SK-N-SH (cell line): ENCODE measurements at regions not wholly inside any gene's neighbourhood (a gene's known extent, or its start where the extent isn't known, plus 50 kb on each side); places are given as distances from the start of the nearest gene placed in this dataset.

Experiments
- CTCF ChIA-PET: fragments of 300-600, 350-600 bp; formaldehyde crosslinking; extraction: SDS; loops from one replicate; lab custom pipeline; 2021; lab: Yijun Ruan, JAX
- POLR2A ChIA-PET: fragments of 350-600 bp; sonication (Branson Sonifier 250); formaldehyde crosslinking; extraction: SDS; loops from one replicate; lab custom pipeline; 2020; ENCODE audit warnings: antibody characterized with exemption, inconsistent platforms; lab: Yijun Ruan, JAX
- DNase-seq: peaks from one replicate; pipeline ENCODE4 v3.0.0; 2012
- H2AFZ ChIP-seq: fragments of 200-600 bp; sonication (generic); 2 replicates; pipeline ENCODE4 v1.8.1; 2016; ENCODE audit warnings: antibody characterized with exemption, mild to moderate bottlenecking, low read depth
- H3F3A ChIP-seq: fragments of 200-600 bp; sonication (generic); replicated peaks from 2 replicates; pipeline ENCODE3; 2016; ENCODE audit warnings: antibody characterized with exemption, mild to moderate bottlenecking; ENCODE audit not compliant: insufficient read depth
- H3K27ac ChIP-seq, 2 experiments: fragments of 200-500 bp in 1 of 2; fragments of 200-600 bp in 1 of 2; sonication (Bioruptor generic) in 1 of 2; sonication (generic), shearing (Covaris generic) in 1 of 2; 2 replicates each; pipeline versions ENCODE4 v1.5.1 to v1.6.1; 2014 to 2016; ENCODE audit warnings: low read depth in 2 of 2, inconsistent platforms in 1 of 2, low read length in 1 of 2, mild to moderate bottlenecking in 1 of 2, mixed read lengths in 1 of 2
- H3K27me3 ChIP-seq: fragments of 200-600 bp; sonication (generic), shearing (Covaris generic); 2 replicates; pipeline ENCODE4 v1.6.1; 2016; ENCODE audit warnings: mixed run types; ENCODE audit not compliant: insufficient read depth
- H3K36me3 ChIP-seq, 2 experiments: fragments of 200-500 bp in 1 of 2; fragments of 200-600 bp in 1 of 2; sonication (Bioruptor generic) in 1 of 2; sonication (generic) in 1 of 2; replicated peaks in 1 of 2; 2 replicates each; pipeline versions ENCODE3 to v1.5.1; 2014 to 2016; ENCODE audit warnings: low read length in 1 of 2, mild to moderate bottlenecking in 1 of 2; ENCODE audit not compliant: insufficient read depth in 2 of 2, control insufficient read depth in 1 of 2
- H3K4me1 ChIP-seq, 2 experiments: fragments of 200-500 bp in 1 of 2; fragments of 200-600 bp in 1 of 2; sonication (Bioruptor generic) in 1 of 2; sonication (generic), shearing (Covaris generic) in 1 of 2; 2 replicates each; pipeline versions ENCODE4 v1.5.1 to v1.6.1; 2014 to 2016; ENCODE audit warnings: low read depth in 1 of 2, low read length in 1 of 2, mixed run types in 1 of 2; ENCODE audit not compliant: insufficient read depth in 2 of 2, control insufficient read depth in 1 of 2
- H3K4me2 ChIP-seq: fragments of 200-600 bp; sonication (generic), shearing (Covaris generic); 2 replicates; pipeline ENCODE4 v1.6.1; 2017; ENCODE audit warnings: mixed run types
- H3K4me3 ChIP-seq, 2 experiments: fragments of 200-500 bp in 1 of 2; fragments of 200-600 bp in 1 of 2; sonication (Bioruptor generic) in 1 of 2; sonication (generic), shearing (Covaris generic) in 1 of 2; 2 replicates each; pipeline versions ENCODE4 v1.5.1 to v1.8.1; 2014 to 2016; ENCODE audit warnings: low read depth in 2 of 2, inconsistent platforms in 1 of 2, low read length in 1 of 2, mild to moderate bottlenecking in 1 of 2, mixed read lengths in 1 of 2, moderate library complexity in 1 of 2
- H3K79me2 ChIP-seq: fragments of 200-600 bp; sonication (generic); 2 replicates; pipeline ENCODE4 v1.8.1; 2017; ENCODE audit warnings: mild to moderate bottlenecking; ENCODE audit not compliant: insufficient read depth
- H3K9ac ChIP-seq: fragments of 200-600 bp; sonication (generic); 2 replicates; pipeline ENCODE4 v1.6.1; 2017; ENCODE audit warnings: mixed run types
- H3K9me2 ChIP-seq: fragments of 200-600 bp; sonication (generic); 2 replicates; pipeline ENCODE4 v1.6.1; 2017; ENCODE audit warnings: mixed run types
- H3K9me3 ChIP-seq: fragments of 200-600 bp; sonication (generic); 2 replicates; pipeline ENCODE4 v1.6.1; 2017; ENCODE audit warnings: mixed run types, mild to moderate bottlenecking, moderate library complexity
- H4K20me1 ChIP-seq: fragments of 200-600 bp; sonication (generic); 2 replicates; pipeline ENCODE4 v1.6.1; 2017; ENCODE audit warnings: mild to moderate bottlenecking, mixed run types; ENCODE audit not compliant: insufficient read depth
- CHD2 ChIP-seq: fragments of 150-350 bp; IDR thresholded peaks from 2 replicates; pipeline ENCODE4 v1.6.1; 2018; ENCODE audit warnings: low read length; ENCODE audit not compliant: partially characterized antibody
- ELF1 ChIP-seq: IDR thresholded peaks from 2 replicates; pipeline ENCODE4 v1.4.0; 2012
- EZH2phosphoT487 ChIP-seq: fragments of 200-600 bp; sonication (generic); IDR thresholded peaks from 2 replicates; pipeline ENCODE4 v1.6.1; 2017; ENCODE audit warnings: low read depth, mixed run types, mild to moderate bottlenecking, antibody characterized with exemption, moderate library complexity, borderline replicate concordance
- FOXJ3 ChIP-seq: sonication (generic); formaldehyde crosslinking; IDR thresholded peaks from 2 replicates; pipeline ENCODE4 v1.5.1; 2020; ENCODE audit warnings: mild to moderate bottlenecking, missing genetic modification reagents
- FOXM1 ChIP-seq: IDR thresholded peaks from 2 replicates; pipeline ENCODE4 v1.4.0; 2012; ENCODE audit warnings: low read depth, mild to moderate bottlenecking
- GATA2 ChIP-seq: sonication (generic); formaldehyde crosslinking; IDR thresholded peaks from 2 replicates; pipeline ENCODE4 v1.5.0; 2020; ENCODE audit warnings: mild to moderate bottlenecking, missing genetic modification reagents
- MEF2A ChIP-seq: IDR thresholded peaks from 2 replicates; pipeline ENCODE4 v1.4.0; 2012; ENCODE audit warnings: low read depth, borderline replicate concordance
- NFIC ChIP-seq: IDR thresholded peaks from 2 replicates; pipeline ENCODE4 v1.4.0; 2012; ENCODE audit warnings: borderline replicate concordance
- NRF1 ChIP-seq: IDR thresholded peaks from 2 replicates; pipeline ENCODE4 v1.6.1; 2012; ENCODE audit warnings: low read depth, mild to moderate bottlenecking, low read length
- PBX3 ChIP-seq: IDR thresholded peaks from 2 replicates; pipeline ENCODE4; 2012
- POLR2AphosphoS5 ChIP-seq: IDR thresholded peaks from 2 replicates; pipeline ENCODE4 v1.6.1; 2012; ENCODE audit warnings: low read depth, low read length
- RCOR1 ChIP-seq: fragments of 150-350 bp; IDR thresholded peaks from 2 replicates; pipeline ENCODE4 v1.6.1; 2017; ENCODE audit warnings: antibody characterized with exemption, low read length
- RXRA ChIP-seq: IDR thresholded peaks from 2 replicates; pipeline ENCODE4 v1.4.0; 2012; ENCODE audit warnings: low read depth, mild to moderate bottlenecking, borderline replicate concordance
- SIN3A ChIP-seq: IDR thresholded peaks from 2 replicates; pipeline ENCODE4 v1.6.1; 2012; ENCODE audit warnings: low read depth, mild to moderate bottlenecking, low read length, moderate library complexity, borderline replicate concordance
- SMC3 ChIP-seq: IDR thresholded peaks from 2 replicates; pipeline ENCODE4 v1.6.1; 2012; ENCODE audit warnings: low read depth, low read length, improper control_type of control experiment
- TCF12 ChIP-seq: IDR thresholded peaks from 2 replicates; pipeline ENCODE4 v1.4.0; 2012
- TEAD4 ChIP-seq: IDR thresholded peaks from 2 replicates; pipeline ENCODE4 v1.4.0; 2012; ENCODE audit warnings: mild to moderate bottlenecking, borderline replicate concordance; ENCODE audit not compliant: insufficient read depth
- YY1 ChIP-seq: IDR thresholded peaks from 2 replicates; pipeline ENCODE4 v1.4.0; 2012; ENCODE audit warnings: low read depth, mild to moderate bottlenecking
- WGBS: methylation state at CpG from one replicate; pipeline ENCODE4 v1.1.6; 2017; ENCODE audit warnings: low lambda C conversion rate; 5-methylcytosine and 5-hydroxymethylcytosine counted together
- TF ChIP-seq, protein P1 (sequence below): fragments of 200-600 bp; sonication (generic); IDR thresholded peaks from 2 replicates; pipeline ENCODE4 v1.6.1; 2017; ENCODE audit warnings: antibody characterized with exemption, mild to moderate bottlenecking, moderate library complexity
- TF ChIP-seq, protein P2 (sequence below): fragments of 150-350 bp; IDR thresholded peaks from 2 replicates; pipeline ENCODE4 v1.6.1; 2017; ENCODE audit warnings: antibody characterized with exemption, low read length, low read depth, borderline replicate concordance
- TF ChIP-seq, protein P3 (sequence below): IDR thresholded peaks from 2 replicates; pipeline ENCODE4 v1.4.0; 2012; ENCODE audit warnings: low read depth, borderline replicate concordance

GRCh38 chr3:59192473-59192872 lies 142.6 kb upstream of the CFAP20DC start (continued):
- TF ChIP-seq, protein P1, sequence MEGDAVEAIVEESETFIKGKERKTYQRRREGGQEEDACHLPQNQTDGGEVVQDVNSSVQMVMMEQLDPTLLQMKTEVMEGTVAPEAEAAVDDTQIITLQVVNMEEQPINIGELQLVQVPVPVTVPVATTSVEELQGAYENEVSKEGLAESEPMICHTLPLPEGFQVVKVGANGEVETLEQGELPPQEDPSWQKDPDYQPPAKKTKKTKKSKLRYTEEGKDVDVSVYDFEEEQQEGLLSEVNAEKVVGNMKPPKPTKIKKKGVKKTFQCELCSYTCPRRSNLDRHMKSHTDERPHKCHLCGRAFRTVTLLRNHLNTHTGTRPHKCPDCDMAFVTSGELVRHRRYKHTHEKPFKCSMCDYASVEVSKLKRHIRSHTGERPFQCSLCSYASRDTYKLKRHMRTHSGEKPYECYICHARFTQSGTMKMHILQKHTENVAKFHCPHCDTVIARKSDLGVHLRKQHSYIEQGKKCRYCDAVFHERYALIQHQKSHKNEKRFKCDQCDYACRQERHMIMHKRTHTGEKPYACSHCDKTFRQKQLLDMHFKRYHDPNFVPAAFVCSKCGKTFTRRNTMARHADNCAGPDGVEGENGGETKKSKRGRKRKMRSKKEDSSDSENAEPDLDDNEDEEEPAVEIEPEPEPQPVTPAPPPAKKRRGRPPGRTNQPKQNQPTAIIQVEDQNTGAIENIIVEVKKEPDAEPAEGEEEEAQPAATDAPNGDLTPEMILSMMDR, result no peak
- TF ChIP-seq FOXM1, result 0 out of 2 replicates have a peak, but pooled peaks have one; percentile 52
- no peak for TF ChIP-seq RCOR1
- peak; percentile 71 for TF ChIP-seq TEAD4
- no peak for TF ChIP-seq EZH2phosphoT487
- TF ChIP-seq, protein P2, sequence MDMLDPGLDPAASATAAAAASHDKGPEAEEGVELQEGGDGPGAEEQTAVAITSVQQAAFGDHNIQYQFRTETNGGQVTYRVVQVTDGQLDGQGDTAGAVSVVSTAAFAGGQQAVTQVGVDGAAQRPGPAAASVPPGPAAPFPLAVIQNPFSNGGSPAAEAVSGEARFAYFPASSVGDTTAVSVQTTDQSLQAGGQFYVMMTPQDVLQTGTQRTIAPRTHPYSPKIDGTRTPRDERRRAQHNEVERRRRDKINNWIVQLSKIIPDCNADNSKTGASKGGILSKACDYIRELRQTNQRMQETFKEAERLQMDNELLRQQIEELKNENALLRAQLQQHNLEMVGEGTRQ, result no peak
- no peak for TF ChIP-seq MEF2A
- 0 out of 2 replicates have a peak, but pooled peaks have one; percentile 24 for TF ChIP-seq RXRA

DNA sequence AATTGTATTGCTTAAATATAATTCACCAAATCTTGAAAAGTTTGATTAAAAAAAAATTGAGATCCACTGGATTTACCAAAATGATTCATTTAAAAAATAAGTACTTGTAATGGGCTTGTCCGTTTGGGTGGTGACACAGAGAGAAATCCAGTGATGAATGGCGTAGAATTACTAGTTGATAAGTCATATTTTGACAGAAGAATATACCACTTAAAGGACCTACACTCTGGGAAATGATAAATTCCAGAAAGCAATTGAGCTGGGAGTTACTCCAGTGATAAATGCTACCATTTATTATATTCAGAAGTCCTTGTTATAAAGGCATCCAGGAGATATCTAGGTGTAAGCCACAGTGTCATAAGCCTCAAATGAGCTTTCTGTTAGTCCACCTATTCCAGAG lies 141.8 kb upstream of the CFAP20DC start:
- H3K9me2 ChIP-seq, result no peaks in the 10 kb centered on the region
- no peaks in the 10 kb centered on the region for H3K36me3 ChIP-seq
- no peak overlapping the region; the same call in 1 of the 2 replicates for H3K9ac ChIP-seq
- H3K4me1 ChIP-seq, result no peaks in the 10 kb centered on the region
- no peaks in the 10 kb centered on the region for H3K79me2 ChIP-seq
- DNase-seq, result no peak
- no peak overlapping the region; the same call in 1 of the 2 replicates for H3K4me2 ChIP-seq
- no peaks in the 10 kb centered on the region for H4K20me1 ChIP-seq
- H3K27ac ChIP-seq, result peak overlapping the region in 1 of 2 experiments; percentile 86; a peak in 2 of 4 replicates
- ChIA-PET CTCF (interaction anchor here (0.7 kb wide), 1 partner anchor 8 kb away, joined by 3 read pairs; no protein-coding TSS in a partner anchor), POLR2A (no interaction called here)
- no peak overlapping the region for H3K4me3 ChIP-seq
- 54% methylated on average over 2 of the region's 2 CpGs for WGBS
- H3K9me3 ChIP-seq, result no peaks in the 10 kb centered on the region
- no peaks in the 10 kb centered on the region for H3K27me3 ChIP-seq
- TF ChIP-seq CHD2 (no peak), PBX3 (peak; percentile 35; the same call in 1 of the 2 replicates)
- H3F3A ChIP-seq, result peaks cover 14% of the 10 kb centered on the region
- H2AFZ ChIP-seq, result no peak overlapping the region

DNA sequence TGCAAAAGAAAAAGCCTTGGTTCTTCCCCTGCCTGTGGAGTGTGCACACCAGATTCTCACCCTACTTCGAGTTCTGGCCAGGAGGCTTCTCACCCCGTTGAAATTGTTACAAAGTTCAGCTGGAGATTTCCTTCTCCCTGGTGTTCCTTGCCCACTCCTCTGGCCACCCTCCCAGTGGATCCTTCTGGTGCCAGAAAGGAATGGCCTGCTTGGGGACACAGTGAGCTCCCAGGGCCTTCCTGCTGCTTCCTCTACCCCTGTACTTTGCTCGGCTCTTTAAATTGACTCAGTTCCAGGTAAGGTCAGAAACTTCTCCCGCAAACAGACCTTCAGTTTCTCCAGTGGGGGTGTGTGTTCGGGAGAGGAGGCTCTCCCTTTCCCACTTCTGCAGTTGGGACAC lies 140.1 kb upstream of the CFAP20DC start:
- H3K27me3 ChIP-seq, result no peaks in the 10 kb centered on the region
- no peaks in the 10 kb centered on the region for H3K79me2 ChIP-seq
- H3K4me3 ChIP-seq, result no peak overlapping the region
- H3K9me3 ChIP-seq, result no peaks in the 10 kb centered on the region
- peaks cover 14% of the 10 kb centered on the region for H3F3A ChIP-seq
- DNase-seq, result no peak
- H2AFZ ChIP-seq, result no peak overlapping the region
- ChIA-PET CTCF (interaction anchor here (0.9 to 1.4 kb wide), 2 partner anchors 23 to 549 kb away, joined by 3 to 4 read pairs; no protein-coding TSS in a partner anchor), POLR2A (no interaction called here)
- no peaks in the 10 kb centered on the region for H4K20me1 ChIP-seq
- H3K9me2 ChIP-seq, result no peaks in the 10 kb centered on the region
- no peak overlapping the region for H3K27ac ChIP-seq
- no peaks in the 10 kb centered on the region for H3K36me3 ChIP-seq
- no peak overlapping the region for H3K9ac ChIP-seq
- no peaks in the 10 kb centered on the region for H3K4me1 ChIP-seq
- no peak overlapping the region for H3K4me2 ChIP-seq
- WGBS, result 80% methylated on average over 4 of the region's 5 CpGs
- TF ChIP-seq POLR2AphosphoS5, result no peak
- TF ChIP-seq NFIC, result no peak
- TF ChIP-seq, protein P3, sequence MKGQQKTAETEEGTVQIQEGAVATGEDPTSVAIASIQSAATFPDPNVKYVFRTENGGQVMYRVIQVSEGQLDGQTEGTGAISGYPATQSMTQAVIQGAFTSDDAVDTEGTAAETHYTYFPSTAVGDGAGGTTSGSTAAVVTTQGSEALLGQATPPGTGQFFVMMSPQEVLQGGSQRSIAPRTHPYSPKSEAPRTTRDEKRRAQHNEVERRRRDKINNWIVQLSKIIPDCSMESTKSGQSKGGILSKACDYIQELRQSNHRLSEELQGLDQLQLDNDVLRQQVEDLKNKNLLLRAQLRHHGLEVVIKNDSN, result no peak
- TF ChIP-seq TCF12, result no peak
- no peak for TF ChIP-seq SMC3
- TF ChIP-seq ELF1, result no peak
- no peak for TF ChIP-seq FOXJ3 (CRISPR knock-in tag)
- TF ChIP-seq GATA2 (CRISPR knock-in tag), result no peak
- TF ChIP-seq SIN3A, result no peak
- no peak for TF ChIP-seq NRF1
- TF ChIP-seq, protein P2, result no peak
- TF ChIP-seq YY1, result no peak
